Spinal cord (tissue), 9 donors: ENCODE measurements at regions not wholly inside any gene's neighbourhood (a gene's known extent, or its start where the extent isn't known, plus 50 kb on each side); places are given as distances from the start of the nearest gene placed in this dataset.

Experiments used
- DNase-seq, 6 donors: peaks; one replicate each; pipeline versions ENCODE4 v3.0.0 to v3.0.0-alpha.2; 2013 to 2015; ENCODE audit warnings: low spot score in 6 of 6, low read depth in 4 of 6
- H3K27ac ChIP-seq: one replicate; pipeline ENCODE4 v1.5.1; 2013; ENCODE audit warnings: low read depth, low read length, control low read depth
- H3K27me3 ChIP-seq: one replicate; pipeline ENCODE4 v1.6.1; 2013; ENCODE audit warnings: low read length; ENCODE audit not compliant: control insufficient read depth, insufficient read depth
- H3K36me3 ChIP-seq: one replicate; pipeline ENCODE4 v1.6.1; 2013; ENCODE audit warnings: low read length; ENCODE audit not compliant: control insufficient read depth, insufficient read depth
- H3K4me1 ChIP-seq: one replicate; pipeline ENCODE4 v1.6.1; 2013; ENCODE audit warnings: low read length; ENCODE audit not compliant: control insufficient read depth, insufficient read depth
- H3K4me3 ChIP-seq: one replicate; pipeline ENCODE4 v1.5.1; 2013; ENCODE audit warnings: low read depth, low read length, control low read depth
- H3K9me3 ChIP-seq: one replicate; pipeline ENCODE4 v1.6.1; 2013; ENCODE audit warnings: low read length; ENCODE audit not compliant: control insufficient read depth, insufficient read depth
- WGBS: methylation state at CpG from one replicate; pipeline ENCODE4 v1.1.5; 2013; ENCODE audit warnings: missing lambda C conversion rate; ENCODE audit not compliant: insufficient coverage; 5-methylcytosine and 5-hydroxymethylcytosine counted together
- donor health status: healthy.

- DNase-seq = peak in 1 of 6 donors; percentile 27
- H3K9me3 ChIP-seq = peaks cover 4% of the 10 kb centered on the region
- H3K4me3 ChIP-seq = no peak overlapping the region
- H3K36me3 ChIP-seq = no peaks in the 10 kb centered on the region
- peaks cover 13% of the 10 kb centered on the region for H3K4me1 ChIP-seq
- H3K27me3 ChIP-seq = no peaks in the 10 kb centered on the region
- WGBS = 0% methylated on average over 1 of the region's 2 CpGs
- H3K27ac ChIP-seq = no peak overlapping the region
These were observed 287.3 kb downstream of the RPS24 start for GRCh38 chr10:78321000-78321399.

DNA sequence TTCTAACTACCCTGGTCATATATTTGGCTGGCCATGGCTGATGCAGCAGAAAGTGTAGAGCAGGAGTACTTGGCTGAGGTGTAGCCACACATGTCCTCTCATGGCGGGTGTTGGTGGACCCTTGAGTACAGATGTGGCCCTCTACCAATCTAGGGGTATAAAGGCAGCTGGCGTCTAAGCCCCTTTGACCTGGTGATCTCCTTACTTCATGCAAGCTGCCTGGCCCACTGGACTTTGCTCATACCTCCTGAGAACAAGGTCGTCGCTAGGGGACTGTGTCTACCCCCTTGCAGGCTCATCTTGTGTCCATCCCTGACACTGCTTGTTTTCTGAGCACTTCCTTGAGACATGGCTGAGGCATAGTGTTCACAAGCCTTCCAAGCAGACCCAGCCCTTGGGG is 287.8 kb downstream of the RPS24 start:
- Histone ChIP-seq H3K9me3 (peaks cover 4% of the 10 kb centered on the region), H3K4me3 (no peak overlapping the region), H3K27me3 (no peaks in the 10 kb centered on the region), H3K4me1 (peaks cover 8% of the 10 kb centered on the region), H3K36me3 (no peaks in the 10 kb centered on the region), H3K27ac (no peak overlapping the region)
- WGBS = 83% methylated on average over 4 of the region's 4 CpGs
- no peak for DNase-seq

- no peak for DNase-seq
- Histone ChIP-seq H3K4me1 (peaks cover 3% of the 10 kb centered on the region), H3K36me3 (no peaks in the 10 kb centered on the region), H3K4me3 (no peak overlapping the region), H3K27me3 (no peaks in the 10 kb centered on the region), H3K9me3 (peaks cover 4% of the 10 kb centered on the region), H3K27ac (no peak overlapping the region)
- WGBS = no CpG with 5 or more reads among the region's 1 CpG
These were observed 292.7 kb downstream of the RPS24 start for GRCh38 chr10:78326372-78326771.

DNA sequence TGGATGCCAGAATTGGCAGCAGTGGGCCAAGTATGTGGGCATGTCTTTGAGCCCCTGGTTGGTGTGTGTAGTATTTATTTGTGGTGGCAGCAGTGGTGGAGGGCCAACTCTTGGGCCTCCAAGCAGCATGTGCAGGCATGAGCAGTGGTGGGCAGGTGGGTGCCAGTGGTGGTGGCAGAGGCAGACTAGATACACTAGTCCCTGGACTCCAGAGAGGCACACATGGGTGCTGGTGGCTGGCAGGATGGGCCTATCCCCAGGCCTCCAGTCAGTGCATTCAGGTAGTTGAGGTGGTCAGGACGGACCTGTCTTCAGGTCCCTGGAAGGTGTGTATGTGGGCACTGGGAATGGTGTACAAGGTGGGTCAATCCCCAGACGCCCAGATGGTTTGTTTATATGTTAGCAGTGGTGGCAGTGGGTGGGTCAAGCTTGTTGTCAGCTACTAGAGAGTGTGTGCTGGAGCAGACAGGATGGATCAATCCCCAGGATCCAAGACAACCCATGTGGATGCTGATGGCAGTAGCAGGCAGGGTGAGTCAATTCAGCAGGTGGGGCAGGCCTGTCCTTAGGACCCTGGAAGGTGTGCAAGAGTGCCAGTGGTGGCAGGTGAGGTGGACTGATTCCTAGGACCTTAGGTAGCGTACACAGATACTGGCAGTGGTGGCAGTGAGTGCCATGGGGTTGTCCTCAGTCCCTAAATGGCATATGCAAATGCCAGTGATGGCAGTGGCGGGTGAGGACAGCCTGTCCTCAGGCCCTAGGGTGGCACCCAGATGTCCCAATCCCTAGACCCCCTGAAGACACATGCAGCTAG is 294.3 kb downstream of the RPS24 start:
- no peak for DNase-seq
- Histone ChIP-seq H3K27me3 (no peaks in the 10 kb centered on the region), H3K36me3 (no peaks in the 10 kb centered on the region), H3K27ac (no peak overlapping the region), H3K4me3 (no peak overlapping the region), H3K9me3 (peaks cover 4% of the 10 kb centered on the region), H3K4me1 (peaks cover 12% of the 10 kb centered on the region)
- 92% methylated on average over 4 of the region's 4 CpGs for WGBS

DNA sequence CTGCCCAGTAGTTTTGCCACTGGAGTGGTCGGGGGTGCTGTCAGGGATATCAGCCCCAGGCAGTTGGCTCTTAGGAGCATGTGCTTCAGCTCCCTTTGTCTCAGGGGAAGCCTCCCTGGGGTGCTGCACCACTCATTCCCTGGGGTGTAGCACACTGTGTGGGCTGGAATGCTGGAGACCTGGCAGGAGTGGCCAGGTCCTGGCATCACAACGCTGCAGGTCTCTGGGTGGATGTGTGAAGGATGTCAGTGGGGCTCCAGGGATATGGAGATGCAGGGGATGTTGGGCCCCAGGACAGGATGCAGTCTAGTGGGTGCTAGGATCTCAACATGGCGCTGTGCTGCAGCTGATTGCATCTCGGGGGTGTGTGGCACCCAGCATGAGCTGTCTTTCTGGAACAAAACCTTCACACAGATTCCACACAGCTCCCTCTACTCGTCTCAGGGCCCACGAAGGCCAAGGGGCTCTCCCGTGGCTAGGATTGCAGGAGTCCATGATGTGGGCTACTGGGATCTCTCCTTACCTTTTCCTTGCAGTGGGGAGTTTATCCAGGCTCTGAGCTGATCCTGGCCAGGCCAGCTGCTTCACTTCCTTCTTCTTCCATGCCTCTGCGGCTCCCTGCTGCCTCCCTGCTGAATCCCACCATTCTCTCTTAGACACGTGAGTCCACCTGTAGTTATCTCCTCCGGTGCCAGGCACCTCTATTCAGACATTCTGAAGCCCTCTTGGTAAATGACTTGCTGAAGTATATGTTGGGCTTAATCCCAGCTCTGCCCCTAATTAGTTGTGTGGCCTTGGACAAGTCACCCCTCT is 295.1 kb downstream of the RPS24 start:
- Histone ChIP-seq H3K4me1 (peaks cover 14% of the 10 kb centered on the region), H3K27ac (no peak overlapping the region), H3K9me3 (peaks cover 4% of the 10 kb centered on the region), H3K27me3 (no peaks in the 10 kb centered on the region), H3K4me3 (no peak overlapping the region), H3K36me3 (no peaks in the 10 kb centered on the region)
- DNase-seq = no peak
- 94% methylated on average over 5 of the region's 10 CpGs for WGBS

DNA sequence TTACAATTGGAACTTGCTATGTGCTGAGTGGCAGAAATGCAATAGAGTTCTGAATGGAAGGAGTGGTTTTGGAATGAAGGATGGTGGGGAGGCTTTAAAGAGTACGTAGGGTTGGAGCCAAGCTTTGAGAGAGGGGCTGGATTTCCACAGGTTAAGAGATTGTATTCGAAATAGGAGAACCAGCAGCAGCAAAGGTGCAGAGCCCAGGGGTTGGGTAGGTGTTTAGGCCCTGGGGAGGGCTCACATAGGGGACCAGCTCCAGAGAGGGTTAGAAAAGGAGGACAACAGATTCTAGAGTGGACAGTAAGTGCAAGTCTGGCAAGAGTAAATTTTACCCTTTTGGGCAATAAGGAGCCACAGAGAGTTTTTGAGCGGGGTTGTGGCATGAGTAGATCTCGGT is 297.2 kb downstream of the RPS24 start:
- 86% methylated on average over 4 of the region's 4 CpGs for WGBS
- Histone ChIP-seq H3K4me3 (no peak overlapping the region), H3K9me3 (peaks cover 3% of the 10 kb centered on the region), H3K27me3 (no peaks in the 10 kb centered on the region), H3K4me1 (peaks cover 22% of the 10 kb centered on the region), H3K27ac (no peak overlapping the region), H3K36me3 (no peaks in the 10 kb centered on the region)
- DNase-seq = no peak

DNA sequence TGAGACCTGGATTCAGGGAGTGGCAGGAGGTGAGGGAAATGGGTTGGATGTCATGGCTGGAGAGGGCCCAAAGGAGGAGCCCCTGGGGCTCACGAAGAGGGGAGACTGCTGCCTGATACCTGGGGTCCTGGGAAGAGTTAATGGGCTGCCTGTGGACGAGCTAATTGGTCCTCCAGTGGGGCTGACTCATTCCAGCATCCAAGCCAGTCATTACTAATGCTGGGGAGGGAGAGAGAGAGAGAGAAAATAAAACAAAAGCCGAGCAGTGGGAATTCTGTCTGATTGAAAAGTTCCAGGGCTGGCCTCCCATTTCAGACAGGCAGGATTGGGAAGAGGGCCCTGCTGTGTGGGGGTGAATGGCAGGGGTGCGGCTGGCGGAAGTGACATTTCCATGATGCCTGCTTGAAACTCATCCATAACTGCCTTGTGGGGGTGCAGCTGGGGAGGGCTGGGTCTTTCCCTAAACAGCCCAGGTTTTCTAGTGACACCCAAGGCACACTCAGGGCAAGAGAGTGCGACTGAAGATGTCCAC is 297.8 kb downstream of the RPS24 start:
- H3K4me3 ChIP-seq = no peak overlapping the region
- peaks cover 3% of the 10 kb centered on the region for H3K9me3 ChIP-seq
- H3K27me3 ChIP-seq = no peaks in the 10 kb centered on the region
- no peaks in the 10 kb centered on the region for H3K36me3 ChIP-seq
- H3K27ac ChIP-seq = no peak overlapping the region
- DNase-seq = peak in 2 of 6 donors; percentile 18 to 56
- H3K4me1 ChIP-seq = peaks cover 28% of the 10 kb centered on the region
- 42% methylated on average over 5 of the region's 6 CpGs for WGBS

DNA sequence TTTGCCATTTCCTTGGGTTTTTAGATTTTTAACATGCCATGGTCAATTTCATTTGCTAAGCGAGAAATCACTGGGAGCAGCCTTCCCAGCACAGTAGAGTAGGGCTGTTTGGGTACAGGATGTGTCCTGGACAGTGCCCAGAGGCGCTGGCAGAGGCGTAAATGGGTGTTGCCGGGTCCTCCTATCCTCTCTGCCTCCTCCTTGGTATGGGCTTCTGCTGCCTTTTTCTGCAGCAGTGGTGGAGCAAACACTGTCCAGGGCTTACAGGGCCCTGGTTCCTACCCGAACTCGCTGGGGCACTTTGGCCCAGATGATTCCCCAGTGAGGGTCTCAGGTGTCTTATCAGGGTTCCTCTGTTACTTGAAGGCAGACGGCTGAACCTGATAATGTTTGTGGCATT is 298.3 kb downstream of the RPS24 start:
- no peak overlapping the region for H3K27ac ChIP-seq
- 96% methylated on average over 4 of the region's 7 CpGs for WGBS
- H3K9me3 ChIP-seq = peaks cover 3% of the 10 kb centered on the region
- H3K4me3 ChIP-seq = no peak overlapping the region
- H3K4me1 ChIP-seq = peaks cover 30% of the 10 kb centered on the region
- no peak for DNase-seq
- H3K36me3 ChIP-seq = no peaks in the 10 kb centered on the region
- H3K27me3 ChIP-seq = no peaks in the 10 kb centered on the region

- Histone ChIP-seq H3K4me1 (peaks cover 30% of the 10 kb centered on the region), H3K36me3 (no peaks in the 10 kb centered on the region), H3K9me3 (peaks cover 3% of the 10 kb centered on the region), H3K27ac (no peak overlapping the region), H3K4me3 (no peak overlapping the region), H3K27me3 (no peaks in the 10 kb centered on the region)
- DNase-seq = no peak
These were observed 299.0 kb downstream of the RPS24 start for GRCh38 chr10:78332657-78333056.
